GM18508 (cell line): ENCODE measurements at regions not wholly inside any gene's neighbourhood (a gene's known extent, or its start where the extent isn't known, plus 50 kb on each side); places are given as distances from the start of the nearest gene placed in this dataset.

Source experiments
- ATAC-seq: cut with Tn5 transposase; IDR thresholded peaks from one replicate; pipeline ENCODE4 v1.9.1; 2021; ENCODE audit warnings: moderate number of reproducible peaks; ENCODE audit not compliant: insufficient read depth, unreplicated experiment

DNA sequence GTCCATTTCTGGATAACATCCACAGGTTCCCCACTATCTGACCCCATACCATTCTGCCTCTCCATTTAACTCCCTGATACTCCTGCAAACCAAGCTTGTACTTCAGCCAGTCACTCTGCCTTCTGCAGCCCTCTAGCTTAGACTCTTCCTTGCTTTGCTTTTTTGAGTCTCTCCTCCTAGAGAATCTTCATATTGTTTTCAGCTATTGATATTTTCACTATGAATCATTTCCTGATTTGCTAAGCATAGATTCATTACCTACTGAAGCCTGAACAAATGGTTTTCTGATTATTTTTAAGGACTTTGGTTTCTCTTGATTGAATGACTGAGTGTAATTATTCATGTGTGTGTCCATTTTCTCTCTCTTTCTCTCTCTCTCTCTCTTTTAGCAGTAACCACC lies 2102.3 kb upstream of the CELF4 start:
- ATAC-seq = no peak

DNA sequence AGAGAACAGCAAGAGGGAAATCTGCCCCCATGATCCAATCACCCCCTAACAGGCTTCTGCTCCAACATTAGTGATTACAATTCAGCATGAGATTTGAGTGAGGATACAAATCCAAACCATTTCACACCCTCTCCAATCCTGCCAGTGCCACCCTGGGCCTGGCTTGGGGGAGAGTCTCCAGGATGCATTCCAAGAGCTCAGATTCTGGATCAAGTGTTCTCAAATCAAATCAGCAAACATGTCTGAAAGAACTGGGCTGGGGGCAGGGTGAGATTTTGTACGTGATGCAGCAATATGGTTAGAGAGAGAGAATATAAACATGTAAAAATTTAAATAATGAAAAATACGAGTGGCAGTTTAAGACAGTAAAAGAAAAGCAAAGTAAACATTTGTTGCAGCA lies 2100.9 kb upstream of the CELF4 start:
- no peak for ATAC-seq

- ATAC-seq = no peak
These were observed 2096.3 kb upstream of the CELF4 start for GRCh38 chr18:39661856-39662366.

DNA sequence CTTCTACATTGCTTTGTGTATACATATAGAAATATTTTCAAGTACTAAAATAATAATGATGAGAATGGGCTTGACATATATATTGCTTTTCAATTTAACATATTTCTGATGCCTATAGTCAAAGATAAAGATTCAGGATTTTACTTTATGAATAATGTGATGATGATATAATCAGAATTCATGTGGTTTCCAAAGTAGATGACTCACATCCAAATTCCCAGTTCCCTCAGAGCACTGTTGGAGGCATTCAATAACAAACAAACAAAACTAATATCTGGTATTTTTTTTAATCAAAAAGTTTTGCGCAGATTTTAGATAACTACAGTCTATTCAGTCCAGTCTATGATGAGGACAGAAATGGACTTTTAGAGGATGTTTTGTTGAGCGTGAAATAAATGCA lies 2094.5 kb upstream of the CELF4 start:
- ATAC-seq = no peak

- ATAC-seq = no peak
These were observed 2089.7 kb upstream of the CELF4 start for GRCh38 chr18:39655341-39655740.

GRCh38 chr18:39653221-39653620 lies 2087.6 kb upstream of the CELF4 start:
- no peak for ATAC-seq

- no peak for ATAC-seq
These were observed 2083.0 kb upstream of the CELF4 start for GRCh38 chr18:39648616-39649015.

- ATAC-seq = no peak
These were observed 2082.3 kb upstream of the CELF4 start for GRCh38 chr18:39647627-39648534.

DNA sequence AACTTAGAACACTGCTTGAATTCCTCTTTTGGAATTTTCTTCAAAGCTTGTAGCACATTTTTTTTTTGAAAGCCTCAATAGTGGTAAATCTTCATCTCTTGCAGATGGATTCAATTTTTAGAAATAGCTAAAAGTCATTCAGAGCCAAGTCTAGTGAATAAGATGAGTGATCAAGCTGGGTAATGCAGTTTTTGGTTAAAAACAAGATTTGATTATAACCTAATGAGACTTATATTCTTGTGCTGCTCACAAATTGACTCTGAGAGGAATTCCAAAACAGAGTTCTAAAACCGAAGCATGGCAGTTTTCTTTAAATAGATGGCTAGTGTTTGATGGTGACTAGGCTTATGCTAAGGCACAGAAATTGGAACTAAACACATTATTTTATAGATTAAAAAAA lies 2072.6 kb upstream of the CELF4 start:
- no peak for ATAC-seq

- ATAC-seq = no peak
These were observed 2071.3 kb upstream of the CELF4 start for GRCh38 chr18:39636931-39637330.

DNA sequence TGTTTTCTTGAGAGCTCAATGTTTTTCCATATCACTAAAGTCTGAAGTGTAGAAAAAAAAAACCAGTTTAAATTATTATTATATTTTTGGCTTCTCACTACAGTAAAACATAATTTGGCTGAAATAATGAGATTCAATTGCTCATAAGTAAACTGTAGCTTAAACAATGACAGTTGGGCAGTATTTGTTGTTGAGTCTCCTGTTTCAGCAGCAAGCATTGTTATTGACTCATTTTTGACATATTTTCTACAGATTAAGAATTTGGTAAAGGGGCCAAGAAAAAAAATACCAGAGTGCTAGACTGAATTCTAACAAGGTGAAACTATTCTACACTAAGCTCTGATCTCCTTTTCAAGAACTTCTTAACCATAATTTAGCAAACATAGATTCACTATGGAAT lies 2070.4 kb upstream of the CELF4 start:
- no peak for ATAC-seq

DNA sequence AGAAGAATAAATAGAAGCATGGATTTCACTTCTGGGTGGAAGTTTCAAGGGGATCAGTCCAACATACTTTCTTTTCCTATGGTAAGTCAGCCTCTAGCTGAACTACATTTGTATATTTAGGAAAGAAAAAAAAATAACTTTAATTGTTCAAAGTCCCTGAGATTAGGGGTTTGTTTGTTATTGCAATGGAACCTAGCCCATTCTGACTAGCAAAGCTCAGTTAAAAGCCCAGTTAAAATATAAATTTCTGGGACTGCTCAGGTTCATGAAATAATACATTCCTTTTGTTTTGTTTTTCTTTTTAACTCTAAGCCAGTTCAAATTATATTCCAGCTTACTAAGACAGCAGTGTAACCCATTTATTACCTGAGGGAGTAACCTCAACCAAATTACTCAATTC lies 2069.6 kb upstream of the CELF4 start:
- ATAC-seq = no peak

- ATAC-seq = no peak
These were observed 2062.3 kb upstream of the CELF4 start for GRCh38 chr18:39627936-39628335.

- ATAC-seq = no peak
These were observed 2059.4 kb upstream of the CELF4 start for GRCh38 chr18:39624961-39625360.

GRCh38 chr18:39622431-39622830 lies 2056.8 kb upstream of the CELF4 start:
- no peak for ATAC-seq

- ATAC-seq = no peak
These were observed 2055.1 kb upstream of the CELF4 start for GRCh38 chr18:39620551-39621168.

DNA sequence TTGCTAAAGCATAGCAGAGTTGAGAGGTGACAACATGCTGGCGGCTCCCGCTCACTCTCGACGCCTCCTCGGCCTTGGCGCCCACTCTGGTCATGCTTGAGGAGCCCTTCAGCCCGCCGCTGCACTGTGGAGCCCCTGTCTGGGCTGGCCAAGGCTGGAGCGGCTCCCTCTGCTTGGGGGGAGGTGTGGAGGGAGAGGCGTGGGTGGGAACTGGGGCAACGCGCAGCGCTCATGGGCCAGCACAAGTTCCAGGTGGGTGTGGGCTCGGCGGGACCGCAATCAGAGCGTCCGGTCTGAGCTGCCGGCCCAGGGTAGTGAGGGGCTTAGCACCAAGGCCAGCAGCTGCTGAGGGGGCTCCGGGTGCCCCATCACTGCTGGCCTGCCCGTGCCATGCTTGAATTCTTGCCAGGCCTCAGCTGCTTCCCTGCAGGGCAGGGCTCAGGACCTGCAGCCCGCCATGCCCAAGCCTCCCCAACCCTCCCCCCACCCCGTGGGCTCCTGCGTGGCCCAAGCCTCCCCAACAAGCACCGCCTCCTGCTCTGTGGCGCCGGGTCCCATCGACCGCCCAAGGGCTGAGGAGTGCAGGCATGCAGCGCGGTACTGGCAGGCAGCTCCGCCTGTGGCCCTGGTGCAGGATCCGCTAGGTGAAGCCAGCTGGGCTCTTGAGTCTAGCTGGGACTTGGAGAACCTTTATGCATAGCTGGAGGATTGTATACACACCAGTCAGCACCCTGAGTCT lies 2052.8 kb upstream of the CELF4 start:
- ATAC-seq = no peak

GRCh38 chr18:39611381-39612100 lies 2045.9 kb upstream of the CELF4 start:
- ATAC-seq = no peak

DNA sequence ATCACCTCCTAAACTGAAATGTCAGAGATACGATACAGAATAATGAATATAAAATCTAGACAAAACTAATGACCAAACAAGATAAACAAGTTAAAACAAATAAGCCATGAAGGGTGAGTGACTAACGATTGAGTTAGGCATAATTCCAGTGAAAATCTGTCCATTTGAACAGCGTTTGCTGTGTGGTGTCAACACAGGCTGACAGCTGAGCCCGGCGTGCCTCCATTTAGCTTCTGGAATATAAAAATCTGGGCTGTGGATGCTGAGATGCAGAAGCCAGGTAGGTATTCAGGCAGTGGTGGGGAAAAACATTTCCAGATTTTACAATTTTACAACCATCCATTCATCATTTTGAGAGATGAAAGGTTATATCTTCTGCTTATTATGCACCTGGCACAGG lies 2041.4 kb upstream of the CELF4 start:
- ATAC-seq = no peak

GRCh38 chr18:39604836-39605235 lies 2039.2 kb upstream of the CELF4 start:
- no peak for ATAC-seq
